Naive B cell (primary cell): ENCODE measurements at regions not wholly inside any gene's neighbourhood (a gene's known extent, or its start where the extent isn't known, plus 50 kb on each side); places are given as distances from the start of the nearest gene placed in this dataset.

Source experiments
- ATAC-seq, 2 donors: fragments of 150-1000 bp; cut with Tn5 transposase; 2 replicates each; pipeline ENCODE4 v1.10.0; 2021; ENCODE audit warnings: low read depth in 2 of 2, mild to moderate bottlenecking in 2 of 2, moderate library complexity in 2 of 2
- DNase-seq: peaks from one replicate; pipeline ENCODE4 v3.0.0; 2022
- H3K27ac Mint-ChIP-seq, 6 donors: one replicate each; pipeline ENCODE4 v1.8.0; 2020 to 2022; ENCODE audit warnings: mild to moderate bottlenecking in 6 of 6, mixed read lengths in 6 of 6, moderate library complexity in 5 of 6, inconsistent platforms in 2 of 6
- H3K27me3 Mint-ChIP-seq, 3 donors: one replicate each; pipeline ENCODE4 v1.8.0; 2021 to 2022; ENCODE audit warnings: mixed read lengths in 3 of 3, mild to moderate bottlenecking in 1 of 3
- H3K36me3 Mint-ChIP-seq, 2 donors: one replicate each; pipeline ENCODE4 v1.8.0; 2020 to 2022; ENCODE audit warnings: mixed read lengths in 2 of 2, inconsistent platforms in 1 of 2, mild to moderate bottlenecking in 1 of 2
- H3K4me1 Mint-ChIP-seq, 3 donors: one replicate each; pipeline ENCODE4 v1.8.0; 2020 to 2022; ENCODE audit warnings: mixed read lengths in 3 of 3, inconsistent platforms in 1 of 3, mild to moderate bottlenecking in 1 of 3, moderate library complexity in 1 of 3
- H3K4me3 Mint-ChIP-seq, 8 donors: one replicate each; pipeline ENCODE4 v1.8.0; 2020 to 2022; ENCODE audit warnings: mild to moderate bottlenecking in 8 of 8, mixed read lengths in 8 of 8, moderate library complexity in 8 of 8, inconsistent platforms in 2 of 8
- H3K9me3 Mint-ChIP-seq, 7 donors: one replicate each; pipeline ENCODE4 v1.8.0; 2020 to 2022; ENCODE audit warnings: mixed read lengths in 7 of 7, mild to moderate bottlenecking in 5 of 7, inconsistent platforms in 2 of 7, moderate library complexity in 1 of 7

DNA sequence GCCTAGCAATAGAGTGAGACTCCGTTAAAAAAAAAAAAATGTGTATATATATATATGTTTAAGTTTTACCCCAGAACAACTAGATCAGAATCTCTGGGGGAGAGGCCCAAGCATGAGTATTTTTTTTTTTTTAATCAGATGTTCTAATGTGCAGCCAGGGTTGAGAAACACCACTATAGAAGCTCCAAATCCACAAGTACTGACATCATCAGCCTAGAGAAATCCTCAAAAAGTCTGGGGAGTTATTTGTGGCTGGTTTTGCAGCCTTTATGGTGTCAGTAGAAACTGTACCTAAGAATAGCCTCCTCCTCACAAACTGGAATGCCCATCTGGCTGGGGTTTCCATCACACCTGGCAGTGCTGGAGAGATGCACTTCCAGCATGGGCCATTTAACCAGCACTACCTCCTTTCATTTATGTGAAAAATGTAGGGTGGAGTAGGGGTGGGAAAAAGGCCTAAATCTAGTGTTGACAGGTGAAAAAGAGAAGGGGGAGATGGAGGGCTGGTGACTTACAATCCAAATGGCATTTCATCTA lies 93.5 kb downstream of the CBLL2 start:
- no peak for DNase-seq
- Mint-ChIP-seq H3K36me3 (no peaks in the 10 kb centered on the region), H3K4me3 (no peak overlapping the region), H3K4me1 (no peaks in the 10 kb centered on the region), H3K9me3 (peaks cover 0 to 3% (median 0%) of the 10 kb centered on the region in 7 donors), H3K27me3 (peaks cover 0 to 16% (median 0%) of the 10 kb centered on the region in 3 donors), H3K27ac (no peak overlapping the region)
- no peak for ATAC-seq

DNA sequence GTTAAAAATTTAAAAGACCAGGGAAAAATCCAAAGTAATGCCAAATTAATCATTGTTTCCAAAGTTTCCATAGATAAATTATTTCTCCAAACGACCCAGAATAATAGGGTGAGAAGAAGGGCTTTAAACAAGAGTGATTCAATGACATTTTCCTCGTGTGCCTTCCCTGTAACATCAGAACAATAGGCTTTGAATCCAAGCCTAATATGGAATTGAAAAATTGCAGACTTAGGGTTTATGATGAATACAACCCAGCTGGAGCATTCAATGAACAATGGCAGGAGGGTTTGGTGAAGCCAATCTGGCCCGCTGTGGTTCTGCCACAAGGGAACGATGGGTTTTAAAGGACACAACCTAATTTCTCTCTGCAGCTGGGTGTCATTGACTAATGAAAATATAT lies 94.2 kb downstream of the CBLL2 start:
- peak overlapping the region in 1 of 6 donors; percentile 35 for H3K27ac Mint-ChIP-seq
- H3K36me3 Mint-ChIP-seq = no peaks in the 10 kb centered on the region
- no peaks in the 10 kb centered on the region for H3K4me1 Mint-ChIP-seq
- H3K9me3 Mint-ChIP-seq = peaks cover 0 to 3% (median 0%) of the 10 kb centered on the region in 7 donors
- ATAC-seq (no peak), DNase-seq (no peak)
- peaks cover 0 to 16% (median 0%) of the 10 kb centered on the region in 3 donors for H3K27me3 Mint-ChIP-seq
- no peak overlapping the region for H3K4me3 Mint-ChIP-seq

DNA sequence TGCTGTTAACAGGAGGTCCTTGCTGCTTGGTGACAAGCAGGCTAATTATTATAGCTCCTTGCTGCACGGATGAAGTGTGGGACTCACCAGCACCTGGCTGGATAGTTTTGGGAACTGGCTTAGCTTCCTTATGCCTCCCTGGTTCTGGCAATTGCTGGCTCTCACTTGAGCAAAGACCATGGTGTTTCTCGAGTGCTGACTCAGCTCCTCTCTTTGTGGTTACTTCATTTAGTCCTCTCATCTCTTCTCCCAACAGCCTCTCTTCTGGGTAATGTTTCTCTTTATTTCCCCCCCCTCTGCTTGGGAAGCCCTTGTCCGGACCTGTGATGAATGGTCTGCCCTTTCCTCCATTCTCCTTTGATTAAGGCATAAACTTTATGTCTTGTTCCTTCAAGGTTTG lies 100.4 kb downstream of the CBLL2 start:
- Mint-ChIP-seq H3K9me3 (no peaks in the 10 kb centered on the region), H3K27ac (peak overlapping the region in 1 of 6 donors; percentile 31), H3K4me3 (no peak overlapping the region), H3K36me3 (no peaks in the 10 kb centered on the region), H3K27me3 (peaks cover 0 to 14% (median 0%) of the 10 kb centered on the region in 3 donors), H3K4me1 (no peaks in the 10 kb centered on the region)
- ATAC-seq (no peak), DNase-seq (no peak)

DNA sequence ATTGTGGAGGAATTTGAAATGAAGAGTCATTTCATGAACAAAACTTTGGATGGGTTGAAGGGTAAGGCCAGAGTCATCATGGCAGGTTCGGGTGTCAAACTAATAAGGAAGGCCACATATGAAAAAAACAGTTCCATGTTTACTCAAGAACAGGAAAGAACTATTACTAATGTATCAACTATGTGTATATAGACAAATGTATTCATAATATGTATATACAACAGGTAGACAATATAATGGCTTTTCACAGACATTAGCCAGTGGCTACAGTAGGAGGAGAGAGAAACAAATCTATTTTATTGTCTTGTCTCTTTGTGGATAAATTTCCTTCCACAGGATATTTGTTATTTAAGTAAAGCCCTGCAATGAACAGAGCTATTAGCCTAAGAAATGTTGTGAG lies 101.1 kb downstream of the CBLL2 start:
- Mint-ChIP-seq H3K4me3 (no peak overlapping the region), H3K4me1 (no peaks in the 10 kb centered on the region), H3K27ac (no peak overlapping the region), H3K9me3 (no peaks in the 10 kb centered on the region), H3K27me3 (peaks cover 0 to 8% (median 0%) of the 10 kb centered on the region in 3 donors), H3K36me3 (no peaks in the 10 kb centered on the region)
- DNase-seq (no peak), ATAC-seq (no peak)

DNA sequence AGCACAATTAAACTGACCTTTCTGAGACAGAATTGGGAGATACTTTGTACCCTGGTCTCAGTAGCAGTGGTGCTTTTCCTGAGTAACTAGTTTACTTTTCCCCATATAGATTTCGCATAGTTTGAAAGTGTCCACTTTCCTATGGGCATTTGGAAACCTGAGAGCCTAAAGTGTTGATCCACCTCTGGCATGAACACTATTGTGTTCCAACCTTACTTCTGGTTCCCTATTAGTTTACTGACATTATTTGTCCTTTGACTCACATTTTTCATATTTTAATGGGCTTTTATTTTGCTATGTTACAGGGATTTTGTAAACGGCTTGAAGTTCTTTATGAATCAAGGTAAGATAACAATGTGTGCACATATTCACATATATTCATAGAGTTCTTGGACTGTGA lies 103.7 kb downstream of the CBLL2 start:
- Mint-ChIP-seq H3K4me3 (no peak overlapping the region), H3K9me3 (peaks cover 0 to 1% (median 0%) of the 10 kb centered on the region in 7 donors), H3K27ac (no peak overlapping the region), H3K36me3 (no peaks in the 10 kb centered on the region), H3K27me3 (no peaks in the 10 kb centered on the region), H3K4me1 (no peaks in the 10 kb centered on the region)
- DNase-seq (no peak), ATAC-seq (no peak)

DNA sequence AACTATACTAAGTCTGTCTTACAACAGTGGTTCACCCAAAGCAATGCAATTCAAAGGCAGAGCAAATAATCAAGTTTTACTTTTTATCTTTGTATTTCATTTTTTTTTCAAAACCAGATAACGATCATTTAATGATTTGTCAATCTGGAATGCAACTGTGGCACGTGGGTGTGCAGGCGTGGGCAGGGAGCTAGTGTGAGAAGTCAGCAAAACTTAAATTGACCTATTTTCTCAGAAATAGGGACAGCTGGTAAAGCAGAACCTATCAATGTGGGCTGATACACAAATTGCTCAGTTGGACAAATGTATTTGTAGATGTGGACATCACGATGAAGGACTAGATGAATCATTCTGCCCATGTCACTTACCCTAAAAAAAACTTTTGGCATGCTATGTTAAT lies 105.6 kb downstream of the CBLL2 start:
- ATAC-seq = no peak
- Mint-ChIP-seq H3K4me3 (no peak overlapping the region), H3K27me3 (no peaks in the 10 kb centered on the region), H3K9me3 (peaks cover 0 to 12% (median 3%) of the 10 kb centered on the region in 7 donors), H3K27ac (peak overlapping the region in 1 of 6 donors; percentile 15), H3K4me1 (no peaks in the 10 kb centered on the region), H3K36me3 (peaks cover 0 to 6% of the 10 kb centered on the region in 2 donors)
- no peak for DNase-seq

DNA sequence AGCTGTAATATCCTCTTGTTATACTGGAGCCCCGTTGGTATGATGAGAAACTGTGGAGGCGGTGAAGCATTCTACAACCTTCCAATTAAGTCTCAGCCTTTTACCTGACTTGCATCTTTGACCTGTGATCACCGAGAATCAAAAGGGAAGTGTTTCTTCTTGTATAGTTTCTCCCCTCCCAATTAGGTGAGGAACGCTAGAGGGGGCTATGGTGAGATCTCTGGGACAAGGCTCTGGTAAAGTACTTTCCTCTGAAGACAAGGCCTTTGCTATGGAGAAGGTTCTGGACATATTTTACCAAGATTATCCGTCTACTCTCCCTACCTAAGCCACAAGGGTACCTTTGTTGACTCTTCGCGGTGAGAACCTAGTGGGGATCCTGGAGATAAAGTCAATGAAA lies 111.3 kb downstream of the CBLL2 start:
- H3K4me3 Mint-ChIP-seq = no peak overlapping the region
- DNase-seq = no peak
- H3K36me3 Mint-ChIP-seq = peaks cover 0 to 8% of the 10 kb centered on the region in 2 donors
- H3K4me1 Mint-ChIP-seq = no peaks in the 10 kb centered on the region
- H3K9me3 Mint-ChIP-seq = peaks cover 0 to 21% (median 3%) of the 10 kb centered on the region in 7 donors
- H3K27ac Mint-ChIP-seq = peak overlapping the region in 1 of 6 donors; percentile 20
- no peaks in the 10 kb centered on the region for H3K27me3 Mint-ChIP-seq
- ATAC-seq = no peak

DNA sequence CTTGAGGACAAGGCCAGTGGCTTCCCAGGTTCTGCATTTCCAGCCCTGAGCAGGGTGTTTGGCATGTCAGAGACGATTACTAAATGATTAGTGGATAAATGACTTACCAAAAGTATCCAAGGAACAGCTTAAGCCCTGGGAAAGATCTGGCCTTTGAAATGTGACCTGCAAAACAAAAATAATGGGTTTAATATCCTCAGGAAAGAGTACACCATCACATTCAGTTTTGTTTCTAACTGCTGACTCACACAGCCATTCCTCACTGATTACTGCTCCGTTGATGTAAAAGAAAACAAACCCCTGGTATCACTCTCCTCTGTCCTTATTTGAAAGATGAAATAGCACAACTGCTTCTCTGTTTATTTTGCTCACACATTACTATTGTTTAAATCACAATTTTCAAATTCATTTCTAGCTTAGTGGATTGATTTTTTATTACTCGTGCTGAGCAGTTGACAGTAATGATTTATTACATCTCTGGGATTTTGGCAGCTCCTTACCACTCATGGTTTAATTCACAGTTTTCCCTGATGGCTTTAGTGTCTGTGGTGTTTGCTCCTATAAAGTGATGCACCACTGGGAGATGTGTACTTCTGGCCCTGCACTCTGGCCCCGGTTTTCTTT lies 117.0 kb downstream of the CBLL2 start:
- ATAC-seq (no peak), DNase-seq (no peak)
- H3K27me3 Mint-ChIP-seq = no peaks in the 10 kb centered on the region
- no peaks in the 10 kb centered on the region for H3K4me1 Mint-ChIP-seq
- no peaks in the 10 kb centered on the region for H3K36me3 Mint-ChIP-seq
- peaks cover 0 to 5% (median 0%) of the 10 kb centered on the region in 7 donors for H3K9me3 Mint-ChIP-seq
- H3K4me3 Mint-ChIP-seq = no peak overlapping the region
- no peak overlapping the region for H3K27ac Mint-ChIP-seq

DNA sequence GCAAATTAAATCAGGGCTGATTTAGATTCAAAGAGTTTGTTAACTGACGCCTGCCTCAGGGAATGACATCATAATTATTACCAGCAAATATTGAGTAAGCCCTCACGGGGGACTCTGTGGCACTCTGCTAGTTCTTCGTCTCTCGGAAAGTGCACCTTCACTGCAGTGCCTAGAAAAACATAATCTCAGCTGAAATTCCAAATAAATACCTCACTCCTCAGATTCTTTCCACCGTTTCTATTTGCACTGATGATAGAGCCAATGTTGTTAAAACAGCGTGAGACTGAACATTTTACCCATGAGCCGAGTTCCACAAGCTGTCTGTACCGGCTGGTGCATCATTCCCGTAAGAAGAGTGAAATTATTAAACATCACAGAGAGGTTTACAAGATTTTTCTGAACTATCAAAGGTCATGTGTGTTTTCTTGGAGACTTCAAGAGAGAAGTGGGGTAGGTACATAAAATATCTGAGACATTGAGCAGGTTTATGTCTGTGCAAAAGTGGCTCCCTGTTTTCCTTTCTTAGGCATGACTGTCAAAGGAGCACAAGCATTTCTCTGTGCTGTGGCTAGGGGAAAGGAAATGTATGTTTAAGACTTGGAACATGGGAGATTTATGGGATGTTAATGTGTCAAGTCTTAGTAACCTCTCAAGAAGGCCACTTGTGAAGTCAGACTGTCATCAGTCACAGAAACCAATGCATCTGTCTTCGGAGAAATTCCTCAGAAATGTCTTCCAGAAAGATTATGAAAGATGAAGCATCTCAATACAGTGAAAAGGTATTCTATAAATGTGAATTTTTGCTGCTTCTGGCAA lies 119.6 kb downstream of the CBLL2 start:
- Mint-ChIP-seq H3K4me3 (no peak overlapping the region), H3K4me1 (no peaks in the 10 kb centered on the region), H3K9me3 (peaks cover 0 to 2% (median 0%) of the 10 kb centered on the region in 7 donors), H3K27ac (no peak overlapping the region), H3K27me3 (no peaks in the 10 kb centered on the region), H3K36me3 (no peaks in the 10 kb centered on the region)
- no peak for ATAC-seq
- DNase-seq = no peak

DNA sequence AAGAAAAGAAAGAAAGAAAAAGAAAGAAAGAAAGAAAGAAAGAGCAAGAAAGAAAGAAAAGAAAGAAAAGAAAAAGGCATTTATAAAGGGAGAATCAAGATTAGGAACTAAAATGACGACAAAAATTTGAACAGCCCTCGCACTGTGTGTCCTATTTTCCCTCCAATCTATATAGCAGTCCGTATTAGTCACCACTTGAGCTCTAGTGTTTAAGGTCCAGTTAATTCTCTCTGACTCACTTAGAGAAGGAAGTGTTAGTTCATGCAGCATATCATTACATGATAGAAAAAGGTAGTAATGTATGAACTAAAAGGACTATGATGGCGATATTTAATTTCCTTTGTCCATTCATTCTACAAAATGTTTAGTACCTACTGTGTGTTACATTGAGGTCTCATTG lies 122.7 kb downstream of the CBLL2 start:
- H3K4me3 Mint-ChIP-seq = no peak overlapping the region
- no peak overlapping the region for H3K27ac Mint-ChIP-seq
- H3K27me3 Mint-ChIP-seq = no peaks in the 10 kb centered on the region
- peaks cover 0 to 6% (median 0%) of the 10 kb centered on the region in 7 donors for H3K9me3 Mint-ChIP-seq
- no peak for ATAC-seq
- H3K36me3 Mint-ChIP-seq = no peaks in the 10 kb centered on the region
- no peak for DNase-seq
- no peaks in the 10 kb centered on the region for H3K4me1 Mint-ChIP-seq

DNA sequence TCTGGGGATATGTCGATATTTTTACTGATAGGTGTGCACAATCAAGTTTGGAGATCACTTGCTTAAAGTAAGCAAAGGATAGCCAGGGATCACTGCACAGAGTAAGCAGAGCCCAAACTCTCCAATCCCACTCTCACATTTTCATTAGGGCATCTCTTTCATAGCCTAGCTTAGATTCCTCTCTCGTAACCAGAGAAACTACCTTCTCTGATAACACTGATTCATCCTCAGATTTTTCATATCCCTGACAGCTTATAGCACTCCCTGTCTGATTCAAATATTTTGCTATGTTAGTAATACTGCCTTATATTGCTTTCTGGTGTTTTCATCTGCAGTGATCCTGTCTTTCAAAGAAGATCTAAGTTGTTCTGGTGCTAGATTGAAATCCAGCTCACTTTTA lies 123.7 kb downstream of the CBLL2 start:
- Mint-ChIP-seq H3K4me3 (no peak overlapping the region), H3K27me3 (no peaks in the 10 kb centered on the region), H3K27ac (no peak overlapping the region), H3K4me1 (no peaks in the 10 kb centered on the region), H3K36me3 (no peaks in the 10 kb centered on the region), H3K9me3 (peaks cover 0 to 6% (median 0%) of the 10 kb centered on the region in 7 donors)
- ATAC-seq = no peak
- no peak for DNase-seq

DNA sequence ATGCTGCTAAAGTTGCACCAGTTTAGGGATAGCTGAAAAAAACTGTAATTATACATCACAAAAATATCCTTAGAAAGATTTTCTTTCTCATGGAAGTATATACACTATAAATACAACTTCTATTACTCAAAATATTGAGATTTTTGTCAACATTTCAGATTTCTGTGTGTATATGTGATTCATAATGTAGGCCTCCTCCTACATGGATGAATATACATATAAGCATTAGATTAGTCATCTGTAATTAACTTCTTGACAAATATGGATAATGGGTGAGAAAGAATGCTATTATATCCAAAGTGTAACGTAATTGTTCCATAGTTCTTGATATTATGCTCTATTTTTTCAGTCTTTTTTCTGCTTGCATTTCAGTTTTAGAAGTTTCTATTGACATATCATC lies 124.9 kb downstream of the CBLL2 start:
- Mint-ChIP-seq H3K27ac (no peak overlapping the region), H3K9me3 (peaks cover 0 to 6% (median 0%) of the 10 kb centered on the region in 7 donors), H3K27me3 (no peaks in the 10 kb centered on the region), H3K4me3 (no peak overlapping the region), H3K4me1 (no peaks in the 10 kb centered on the region), H3K36me3 (no peaks in the 10 kb centered on the region)
- ATAC-seq = no peak
- no peak for DNase-seq

DNA sequence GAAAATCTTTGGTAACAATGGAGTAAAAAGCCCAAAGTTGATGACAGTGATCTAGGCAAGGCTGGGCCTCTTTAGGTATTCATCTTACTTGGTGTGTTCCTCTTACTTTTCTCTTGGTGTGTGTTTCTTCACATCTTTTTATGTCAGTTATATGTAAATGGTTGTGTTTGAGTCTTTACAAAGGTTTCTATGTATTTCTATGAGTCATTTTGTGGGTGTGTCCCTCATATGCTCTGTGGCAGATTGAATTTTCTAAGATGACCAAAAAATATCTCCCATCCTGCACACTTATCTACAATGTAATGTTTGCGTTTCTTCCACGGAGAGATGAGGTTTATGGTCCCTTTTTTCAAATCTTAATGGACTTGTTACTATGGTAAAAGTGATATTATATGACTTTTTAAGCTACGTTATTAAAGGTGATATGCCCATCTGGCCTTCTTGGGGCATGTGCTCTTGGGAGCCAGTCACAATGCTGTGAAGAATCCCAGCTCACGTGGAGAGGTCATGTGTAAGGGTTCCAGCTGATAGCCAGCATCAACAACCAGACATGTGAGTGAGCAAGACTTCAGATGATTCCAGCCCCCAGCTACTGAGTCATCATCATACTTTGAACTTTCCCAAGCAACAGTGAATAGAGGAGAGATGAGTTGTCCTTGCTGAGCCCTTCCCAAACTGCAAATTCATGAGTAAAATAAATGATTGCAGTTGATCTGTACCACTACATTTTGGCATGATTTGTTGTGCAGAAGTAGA lies 126.9 kb downstream of the CBLL2 start:
- H3K27ac Mint-ChIP-seq = no peak overlapping the region

More for the DNA sequence above, 126.9 kb downstream of the CBLL2 start:
- H3K27me3 Mint-ChIP-seq = no peaks in the 10 kb centered on the region
- H3K9me3 Mint-ChIP-seq = peaks cover 0 to 11% (median 1%) of the 10 kb centered on the region in 7 donors
- H3K36me3 Mint-ChIP-seq = no peaks in the 10 kb centered on the region
- ATAC-seq (no peak), DNase-seq (no peak)
- no peak overlapping the region for H3K4me3 Mint-ChIP-seq
- no peaks in the 10 kb centered on the region for H3K4me1 Mint-ChIP-seq
